ENCODE measurements at regions not wholly inside any gene's neighbourhood (a gene's known extent, or its start where the extent isn't known, plus 50 kb on each side); places are given as distances from the start of the nearest gene placed in this dataset.

- TF ChIP-seq CTCF (conservative IDR thresholded peaks at IDR 0.05 in 1 of 2, IDR thresholded peaks at IDR 0.05 in 1 of 2; ENCODE audit: extremely low read depth in 1 of 2, insufficient read depth in 1 of 2, low read depth in 1 of 2, low read length in 2 of 2) (no peak), EZH2 (IDR thresholded peaks at IDR 0.05; ENCODE audit: borderline replicate concordance, low read length) (no peak)
These were observed 150.7 kb upstream of the SEMA6D start for GRCh38 chr15:47566610-47567009.
